Suprapubic skin (tissue), 3 donors: ENCODE measurements at regions not wholly inside any gene's neighbourhood (a gene's known extent, or its start where the extent isn't known, plus 50 kb on each side); places are given as distances from the start of the nearest gene placed in this dataset.

Source experiments
- POLR2AphosphoS5 ChIP-seq, 3 donors: sonication (generic); formaldehyde crosslinking; IDR thresholded peaks; one replicate each; pipeline ENCODE4 v1.6.1; 2017; ENCODE audit warnings: antibody characterized with exemption in 3 of 3
- TF ChIP-seq, protein P1 (sequence below), 2 donors: fragments of 200-600 bp in 1 of 2; fragments of 450-650 bp in 1 of 2; sonication (generic) in 1 of 2; IDR thresholded peaks; one replicate each; pipeline ENCODE4 v1.5.1; 2016 to 2019; ENCODE audit warnings: antibody characterized with exemption in 2 of 2, mild to moderate bottlenecking in 1 of 2, moderate library complexity in 1 of 2

- TF ChIP-seq, protein P1, sequence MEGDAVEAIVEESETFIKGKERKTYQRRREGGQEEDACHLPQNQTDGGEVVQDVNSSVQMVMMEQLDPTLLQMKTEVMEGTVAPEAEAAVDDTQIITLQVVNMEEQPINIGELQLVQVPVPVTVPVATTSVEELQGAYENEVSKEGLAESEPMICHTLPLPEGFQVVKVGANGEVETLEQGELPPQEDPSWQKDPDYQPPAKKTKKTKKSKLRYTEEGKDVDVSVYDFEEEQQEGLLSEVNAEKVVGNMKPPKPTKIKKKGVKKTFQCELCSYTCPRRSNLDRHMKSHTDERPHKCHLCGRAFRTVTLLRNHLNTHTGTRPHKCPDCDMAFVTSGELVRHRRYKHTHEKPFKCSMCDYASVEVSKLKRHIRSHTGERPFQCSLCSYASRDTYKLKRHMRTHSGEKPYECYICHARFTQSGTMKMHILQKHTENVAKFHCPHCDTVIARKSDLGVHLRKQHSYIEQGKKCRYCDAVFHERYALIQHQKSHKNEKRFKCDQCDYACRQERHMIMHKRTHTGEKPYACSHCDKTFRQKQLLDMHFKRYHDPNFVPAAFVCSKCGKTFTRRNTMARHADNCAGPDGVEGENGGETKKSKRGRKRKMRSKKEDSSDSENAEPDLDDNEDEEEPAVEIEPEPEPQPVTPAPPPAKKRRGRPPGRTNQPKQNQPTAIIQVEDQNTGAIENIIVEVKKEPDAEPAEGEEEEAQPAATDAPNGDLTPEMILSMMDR (IDR thresholded peaks at IDR 0.05): no peak
- no peak for TF ChIP-seq POLR2AphosphoS5 (IDR thresholded peaks at IDR 0.05)
These were observed 315.2 kb downstream of the UACA start for GRCh38 chr15:70447928-70448698.
